Common myeloid progenitor, CD34-positive (primary cell): ENCODE measurements at regions not wholly inside any gene's neighbourhood (a gene's known extent, or its start where the extent isn't known, plus 50 kb on each side); places are given as distances from the start of the nearest gene placed in this dataset.

ENCODE experiments used
- CTCF ChIA-PET: fragments of 350-600 bp; sonication (Branson Sonifier 250); formaldehyde crosslinking; loops from one replicate; lab custom pipeline; 2021; ENCODE audit warnings: antibody characterized with exemption; lab: Charles Lee
- POLR2A ChIA-PET: fragments of 350-600 bp; sonication (Branson Sonifier 250); formaldehyde crosslinking; loops from one replicate; lab custom pipeline; 2021; ENCODE audit warnings: antibody characterized with exemption; lab: Charles Lee
- DNase-seq, 3 donors: peaks; one replicate each; pipeline versions ENCODE4 v3.0.0 to v3.0.0-alpha.2; 2013
- H3K27ac ChIP-seq, 2 experiments: 1 replicate in 1 of 2; 2 replicates in 1 of 2; pipeline ENCODE4 v1.7.0; 2013; ENCODE audit warnings: inconsistent platforms in 2 of 2, low read length in 2 of 2, mild to moderate bottlenecking in 2 of 2, low read depth in 1 of 2, moderate library complexity in 1 of 2; ENCODE audit not compliant: severe bottlenecking in 2 of 2, insufficient read depth in 1 of 2, poor library complexity in 1 of 2
- H3K27me3 ChIP-seq, 5 experiments: replicated peaks in 2 of 5; 1 replicate in 3 of 5; 2 replicates in 2 of 5; pipeline versions ENCODE4 v1.6.1 to v1.7.0; 2013; ENCODE audit warnings: low read length in 4 of 5, mild to moderate bottlenecking in 2 of 5, moderate library complexity in 2 of 5, inconsistent platforms in 1 of 5; ENCODE audit not compliant: insufficient read depth in 5 of 5, control insufficient read depth in 4 of 5
- H3K36me3 ChIP-seq, 4 experiments: 1 replicate in 2 of 4; 2 replicates in 2 of 4; pipeline versions ENCODE4 v1.6.1 to v1.7.0; 2013; ENCODE audit warnings: low read length in 3 of 4, control low read depth in 1 of 4, mild to moderate bottlenecking in 1 of 4; ENCODE audit not compliant: control insufficient read depth in 4 of 4, insufficient read depth in 4 of 4
- H3K4me1 ChIP-seq, 4 experiments: 1 replicate in 3 of 4; 2 replicates in 1 of 4; pipeline versions ENCODE4 v1.6.1 to v1.7.1; 2013; ENCODE audit warnings: low read length in 3 of 4, mild to moderate bottlenecking in 3 of 4, control low read depth in 1 of 4, inconsistent platforms in 1 of 4, moderate library complexity in 1 of 4; ENCODE audit not compliant: control insufficient read depth in 4 of 4, insufficient read depth in 4 of 4; ENCODE audit errors: control extremely low read depth in 1 of 4
- H3K4me3 ChIP-seq, 7 experiments: 1 replicate in 4 of 7; 2 replicates in 3 of 7; pipeline versions ENCODE4 v1.5.1 to v1.7.0; 2013; ENCODE audit warnings: mild to moderate bottlenecking in 7 of 7, low read length in 6 of 7, moderate library complexity in 6 of 7, inconsistent platforms in 2 of 7, low read depth in 2 of 7, control low read depth in 1 of 7; ENCODE audit not compliant: insufficient read depth in 4 of 7, control insufficient read depth in 1 of 7; ENCODE audit errors: extremely low read depth in 1 of 7
- H3K9me3 ChIP-seq, 5 experiments: 1 replicate in 4 of 5; 2 replicates in 1 of 5; pipeline versions ENCODE4 v1.6.1 to v1.7.1; 2013; ENCODE audit warnings: low read length in 4 of 5, mild to moderate bottlenecking in 2 of 5, inconsistent platforms in 1 of 5, low read depth in 1 of 5, moderate library complexity in 1 of 5; ENCODE audit not compliant: control insufficient read depth in 4 of 5, insufficient read depth in 2 of 5; ENCODE audit errors: control extremely low read depth in 1 of 5
- WGBS: methylation state at CpG from one replicate; pipeline ENCODE4 v1.1.5; 2013; ENCODE audit not compliant: insufficient coverage; 5-methylcytosine and 5-hydroxymethylcytosine counted together

GRCh38 chr14:97074856-97075255, 277.7 kb downstream of the VRK1 start:
- peaks cover 0 to 16% (median 7%) of the 10 kb centered on the region in 5 experiments for H3K27me3 ChIP-seq
- WGBS = 0% methylated on average over 2 of the region's 6 CpGs
- peak; percentile 18 to 72 (median 60) for DNase-seq
- no peaks in the 10 kb centered on the region for H3K36me3 ChIP-seq
- H3K4me3 ChIP-seq = peak overlapping the region in 2 of 7 experiments; percentile 20 to 48
- no peak overlapping the region for H3K27ac ChIP-seq
- H3K9me3 ChIP-seq = no peaks in the 10 kb centered on the region
- ChIA-PET CTCF (interaction anchor here (1.0 to 1.2 kb wide), 3 partner anchors 10 to 121 kb away, joined by 3 to 4 read pairs (median 3); no protein-coding TSS in a partner anchor), POLR2A (no interaction called here)
- peaks cover 0 to 38% (median 30%) of the 10 kb centered on the region in 4 experiments for H3K4me1 ChIP-seq

- ChIA-PET POLR2A (interaction anchor here (0.8 kb wide), 1 partner anchor 10 kb away, joined by 5 read pairs; no protein-coding TSS in a partner anchor), CTCF (interaction anchor here (0.8 to 1.6 kb wide), 5 partner anchors 16 to 172 kb away, joined by 3 to 4 read pairs (median 3); no protein-coding TSS in a partner anchor)
- no peak overlapping the region for H3K27ac ChIP-seq
- WGBS = 0% methylated on average over 8 of the region's 8 CpGs
- peaks cover 0 to 38% (median 30%) of the 10 kb centered on the region in 4 experiments for H3K4me1 ChIP-seq
- peak overlapping the region in 1 of 7 experiments; percentile 37 for H3K4me3 ChIP-seq
- peak; percentile 94 to 98 (median 98) for DNase-seq
- H3K36me3 ChIP-seq = no peaks in the 10 kb centered on the region
- H3K27me3 ChIP-seq = peaks cover 0 to 28% (median 13%) of the 10 kb centered on the region in 5 experiments
- H3K9me3 ChIP-seq = no peaks in the 10 kb centered on the region
Measured at GRCh38 chr14:97077253-97077653, 280.1 kb downstream of the VRK1 start.

GRCh38 chr14:97077687-97078086, 280.5 kb downstream of the VRK1 start:
- WGBS = 48% methylated on average over 4 of the region's 4 CpGs
- DNase-seq = no peak

GRCh38 chr14:97080991-97081390, 283.8 kb downstream of the VRK1 start:
- no peak overlapping the region for H3K4me3 ChIP-seq
- H3K4me1 ChIP-seq = peaks cover 0 to 23% (median 18%) of the 10 kb centered on the region in 4 experiments
- H3K27ac ChIP-seq = no peak overlapping the region
- H3K9me3 ChIP-seq = peaks cover 0 to 2% (median 0%) of the 10 kb centered on the region in 5 experiments
- ChIA-PET POLR2A (no interaction called here), CTCF (no interaction called here)
- H3K27me3 ChIP-seq = peaks cover 0 to 27% (median 13%) of the 10 kb centered on the region in 5 experiments
- no peaks in the 10 kb centered on the region for H3K36me3 ChIP-seq
- 100% methylated on average over 2 of the region's 2 CpGs for WGBS
- no peak for DNase-seq

More at GRCh38 chr14:97077687-97078086, 280.5 kb downstream of the VRK1 start:
- ChIA-PET CTCF (interaction anchor here (0.8 to 1.6 kb wide), 5 partner anchors 16 to 172 kb away, joined by 3 to 4 read pairs (median 3); no protein-coding TSS in a partner anchor), POLR2A (interaction anchor here (0.8 kb wide), 1 partner anchor 10 kb away, joined by 5 read pairs; no protein-coding TSS in a partner anchor)
- Histone ChIP-seq H3K27me3 (peaks cover 0 to 23% (median 13%) of the 10 kb centered on the region in 5 experiments), H3K4me1 (peaks cover 0 to 38% (median 30%) of the 10 kb centered on the region in 4 experiments), H3K4me3 (peak overlapping the region in 1 of 7 experiments; percentile 59), H3K36me3 (no peaks in the 10 kb centered on the region), H3K9me3 (peaks cover 0 to under 1% (median 0%) of the 10 kb centered on the region in 5 experiments), H3K27ac (no peak overlapping the region)

- CTCF ChIA-PET = interaction anchor here (0.5 to 0.8 kb wide), 2 partner anchors 40 to 536 kb away, joined by 3 read pairs; no protein-coding TSS in a partner anchor
- DNase-seq = no peak
- no peaks in the 10 kb centered on the region for H3K9me3 ChIP-seq
- WGBS = 72% methylated on average over 5 of the region's 5 CpGs
- H3K4me3 ChIP-seq = no peak overlapping the region
- POLR2A ChIA-PET = no interaction called here
- H3K4me1 ChIP-seq = no peaks in the 10 kb centered on the region
- peaks cover 0 to 36% (median 12%) of the 10 kb centered on the region in 5 experiments for H3K27me3 ChIP-seq
- no peak overlapping the region for H3K27ac ChIP-seq
- no peaks in the 10 kb centered on the region for H3K36me3 ChIP-seq
Measured at GRCh38 chr14:97095269-97095668, 298.1 kb downstream of the VRK1 start.

- Histone ChIP-seq H3K36me3 (no peaks in the 10 kb centered on the region), H3K27me3 (peaks cover 0 to 27% (median 8%) of the 10 kb centered on the region in 5 experiments), H3K4me3 (no peak overlapping the region), H3K9me3 (no peaks in the 10 kb centered on the region), H3K4me1 (no peaks in the 10 kb centered on the region), H3K27ac (no peak overlapping the region)
- DNase-seq = no peak
- ChIA-PET POLR2A (no interaction called here), CTCF (interaction anchor here (1.2 kb wide), 1 partner anchor 10 kb away, joined by 3 read pairs; no protein-coding TSS in a partner anchor)
- 84% methylated on average over 3 of the region's 3 CpGs for WGBS
Measured at GRCh38 chr14:97097296-97097695, 300.1 kb downstream of the VRK1 start.

- Histone ChIP-seq H3K36me3 (no peaks in the 10 kb centered on the region), H3K4me1 (no peaks in the 10 kb centered on the region), H3K4me3 (no peak overlapping the region), H3K27ac (no peak overlapping the region), H3K27me3 (peaks cover 0 to 51% (median 10%) of the 10 kb centered on the region in 5 experiments), H3K9me3 (no peaks in the 10 kb centered on the region)
- WGBS = 100% methylated on average over 1 of the region's 2 CpGs
- ChIA-PET POLR2A (no interaction called here), CTCF (interaction anchor here (1.4 kb wide), 1 partner anchor 11 kb away, joined by 3 read pairs; no protein-coding TSS in a partner anchor)
- DNase-seq = no peak
Measured at GRCh38 chr14:97100306-97100705, 303.1 kb downstream of the VRK1 start.
